ENCODE measurements at regions not wholly inside any gene's neighbourhood (a gene's known extent, or its start where the extent isn't known, plus 50 kb on each side); places are given as distances from the start of the nearest gene placed in this dataset.

DNA sequence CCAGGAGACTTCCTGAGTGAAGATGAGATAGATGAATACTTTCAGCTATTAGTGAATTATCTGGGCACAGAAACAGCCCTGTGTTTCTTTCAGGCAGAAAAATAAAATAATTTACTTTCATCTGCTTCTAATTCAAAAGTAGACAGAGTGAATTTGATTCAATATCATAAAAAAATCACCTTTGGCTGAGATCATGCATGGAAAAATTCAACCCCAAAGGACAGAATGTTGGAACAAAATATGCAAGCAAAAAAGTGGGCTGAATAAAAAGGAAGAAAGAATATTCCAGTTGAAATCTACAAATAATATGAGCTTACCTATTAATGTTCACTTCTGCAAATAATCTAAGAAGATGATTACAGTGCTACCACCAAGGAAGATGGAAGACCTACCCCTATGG lies 546.9 kb downstream of the TFAP2B start:
- Histone ChIP-seq H3K27ac (ENCODE audit: low read depth, low read length) (no peak overlapping the region), H3K9me3 (ENCODE audit: insufficient read depth, low read depth, low read length) (no peaks in the 10 kb centered on the region), H3K4me1 (ENCODE audit: insufficient read depth, low read length) (no peaks in the 10 kb centered on the region), H3K9ac (ENCODE audit: low read length) (no peak overlapping the region), H3K4me3 (ENCODE audit: insufficient read depth, low read depth, low read length) (no peak overlapping the region), H3K36me3 (ENCODE audit: insufficient read depth, low read length) (no peaks in the 10 kb centered on the region), H2AFZ (ENCODE audit: low read depth, low read length) (no peak overlapping the region), H3K27me3 (ENCODE audit: insufficient read depth, low read length) (no peaks in the 10 kb centered on the region), H4K20me1 (ENCODE audit: insufficient read depth, low read length) (no peaks in the 10 kb centered on the region), H3K4me2 (ENCODE audit: low read length) (no peak overlapping the region), H3K79me2 (ENCODE audit: insufficient read depth, low read length) (no peaks in the 10 kb centered on the region)
- no peaks in the 10 kb centered on the region for H3K9me3 Mint-ChIP-seq (ENCODE audit: unreplicated experiment)
- H3K27me3 Mint-ChIP-seq (ENCODE audit: low read depth, unreplicated experiment) = peaks cover 2% of the 10 kb centered on the region
- no peaks in the 10 kb centered on the region for H3K4me1 Mint-ChIP-seq (ENCODE audit: low read depth, unreplicated experiment)
- no peak overlapping the region for H3K27ac Mint-ChIP-seq (ENCODE audit: unreplicated experiment)
- H3K4me3 Mint-ChIP-seq (ENCODE audit: unreplicated experiment) = no peak overlapping the region
- H3K36me3 Mint-ChIP-seq (ENCODE audit: low read depth, unreplicated experiment) = no peaks in the 10 kb centered on the region
- TF ChIP-seq EZH2 (IDR thresholded peaks at IDR 0.05; ENCODE audit: insufficient read depth, low read length) = no peak
- TF ChIP-seq CTCF (IDR thresholded peaks at IDR 0.05; ENCODE audit: insufficient read depth, low read depth, low read length) = no peak
- FAIRE-seq = no peak
- no peak for DNase-seq (ENCODE audit: low read depth)

- no peak for TF ChIP-seq CTCF (IDR thresholded peaks at IDR 0.05; ENCODE audit: insufficient read depth, low read depth, low read length)
- TF ChIP-seq EZH2 (IDR thresholded peaks at IDR 0.05; ENCODE audit: insufficient read depth, low read length) = no peak
- H3K36me3 ChIP-seq (ENCODE audit: insufficient read depth, low read length) = no peaks in the 10 kb centered on the region
- H3K36me3 Mint-ChIP-seq (ENCODE audit: low read depth, unreplicated experiment) = no peaks in the 10 kb centered on the region
- no peaks in the 10 kb centered on the region for H3K9me3 ChIP-seq (ENCODE audit: insufficient read depth, low read depth, low read length)
- H3K27me3 ChIP-seq (ENCODE audit: insufficient read depth, low read length) = no peaks in the 10 kb centered on the region
- no peaks in the 10 kb centered on the region for H3K79me2 ChIP-seq (ENCODE audit: insufficient read depth, low read length)
- H3K4me3 Mint-ChIP-seq (ENCODE audit: unreplicated experiment) = no peak overlapping the region
- no peak for DNase-seq (ENCODE audit: low read depth)
- no peak for FAIRE-seq
- H3K4me1 Mint-ChIP-seq (ENCODE audit: low read depth, unreplicated experiment) = peaks cover 6% of the 10 kb centered on the region
- H3K27me3 Mint-ChIP-seq (ENCODE audit: low read depth, unreplicated experiment) = no peaks in the 10 kb centered on the region
- H3K4me1 ChIP-seq (ENCODE audit: insufficient read depth, low read length) = no peaks in the 10 kb centered on the region
- H3K4me2 ChIP-seq (ENCODE audit: low read length) = no peak overlapping the region
- H3K4me3 ChIP-seq (ENCODE audit: insufficient read depth, low read depth, low read length) = no peak overlapping the region
- H3K27ac ChIP-seq (ENCODE audit: low read depth, low read length) = no peak overlapping the region
- H3K9me3 Mint-ChIP-seq (ENCODE audit: unreplicated experiment) = no peaks in the 10 kb centered on the region
- no peak overlapping the region for H2AFZ ChIP-seq (ENCODE audit: low read depth, low read length)
- H4K20me1 ChIP-seq (ENCODE audit: insufficient read depth, low read length) = no peaks in the 10 kb centered on the region
- H3K9ac ChIP-seq (ENCODE audit: low read length) = no peak overlapping the region
- no peak overlapping the region for H3K27ac Mint-ChIP-seq (ENCODE audit: unreplicated experiment)
These were observed 550.8 kb downstream of the TFAP2B start for GRCh38 chr6:51369485-51369884.

DNA sequence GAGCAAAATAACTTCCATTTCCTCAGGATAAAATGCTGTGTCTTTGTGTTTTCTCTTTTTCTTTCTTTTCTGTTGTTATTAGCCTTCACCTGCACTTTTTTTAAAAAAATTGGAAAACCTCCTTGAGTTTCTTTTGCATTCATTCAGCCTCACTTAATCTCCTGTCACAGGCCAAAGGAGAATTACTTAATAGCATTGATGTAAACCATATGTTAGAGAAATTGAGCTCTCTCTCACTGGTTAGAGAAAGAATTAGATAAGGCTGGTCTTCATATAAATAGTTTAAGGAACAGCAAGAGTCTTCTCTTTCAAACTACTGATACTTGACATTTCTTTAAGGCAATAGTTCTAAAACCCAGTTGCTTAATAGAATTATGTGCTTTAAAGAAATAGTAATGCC lies 564.2 kb downstream of the TFAP2B start:
- no peaks in the 10 kb centered on the region for H3K4me1 ChIP-seq (ENCODE audit: insufficient read depth, low read length)
- DNase-seq (ENCODE audit: low read depth) (no peak), FAIRE-seq (no peak)
- no peak overlapping the region for H3K27ac ChIP-seq (ENCODE audit: low read depth, low read length)
- H3K4me3 ChIP-seq (ENCODE audit: insufficient read depth, low read depth, low read length) = no peak overlapping the region
- H3K79me2 ChIP-seq (ENCODE audit: insufficient read depth, low read length) = no peaks in the 10 kb centered on the region
- H3K27ac Mint-ChIP-seq (ENCODE audit: unreplicated experiment) = no peak overlapping the region
- no peak overlapping the region for H3K4me2 ChIP-seq (ENCODE audit: low read length)
- no peaks in the 10 kb centered on the region for H3K27me3 Mint-ChIP-seq (ENCODE audit: low read depth, unreplicated experiment)
- H3K36me3 ChIP-seq (ENCODE audit: insufficient read depth, low read length) = no peaks in the 10 kb centered on the region
- H3K4me1 Mint-ChIP-seq (ENCODE audit: low read depth, unreplicated experiment) = no peaks in the 10 kb centered on the region
- no peak overlapping the region for H3K4me3 Mint-ChIP-seq (ENCODE audit: unreplicated experiment)
- H2AFZ ChIP-seq (ENCODE audit: low read depth, low read length) = no peak overlapping the region
- no peaks in the 10 kb centered on the region for H3K9me3 ChIP-seq (ENCODE audit: insufficient read depth, low read depth, low read length)
- H4K20me1 ChIP-seq (ENCODE audit: insufficient read depth, low read length) = no peaks in the 10 kb centered on the region
- no peaks in the 10 kb centered on the region for H3K27me3 ChIP-seq (ENCODE audit: insufficient read depth, low read length)
- no peak overlapping the region for H3K9ac ChIP-seq (ENCODE audit: low read length)
- TF ChIP-seq EZH2 (IDR thresholded peaks at IDR 0.05; ENCODE audit: insufficient read depth, low read length) = no peak
- no peak for TF ChIP-seq CTCF (IDR thresholded peaks at IDR 0.05; ENCODE audit: insufficient read depth, low read depth, low read length)
- no peaks in the 10 kb centered on the region for H3K9me3 Mint-ChIP-seq (ENCODE audit: unreplicated experiment)
- no peaks in the 10 kb centered on the region for H3K36me3 Mint-ChIP-seq (ENCODE audit: low read depth, unreplicated experiment)
